IPS-18a (cell line): ENCODE measurements at regions not wholly inside any gene's neighbourhood (a gene's known extent, or its start where the extent isn't known, plus 50 kb on each side); places are given as distances from the start of the nearest gene placed in this dataset.
A peak's percentile ranks its signal among the peaks of the same experiment; 100 is the strongest.
"Not testable (repeated sequence)": the region's sequence is repeated elsewhere in the genome, so short reads cannot be mapped to it uniquely, and the experiment has no call there.

Source experiments
- H3K27ac ChIP-seq: one replicate; pipeline ENCODE4 v1.5.1; 2013; ENCODE audit warnings: low read length
- H3K27me3 ChIP-seq: one replicate; pipeline ENCODE4 v1.6.1; 2013; ENCODE audit warnings: mild to moderate bottlenecking, low read length; ENCODE audit not compliant: control insufficient read depth, insufficient read depth
- H3K36me3 ChIP-seq: one replicate; pipeline ENCODE4 v1.6.1; 2013; ENCODE audit warnings: low read depth, low read length; ENCODE audit not compliant: control insufficient read depth
- H3K4me1 ChIP-seq: one replicate; pipeline ENCODE4 v1.6.1; 2013; ENCODE audit warnings: low read depth, low read length; ENCODE audit not compliant: control insufficient read depth
- H3K4me3 ChIP-seq: one replicate; pipeline ENCODE4 v1.5.1; 2013; ENCODE audit warnings: low read length
- H3K9ac ChIP-seq: one replicate; pipeline ENCODE4 v1.6.1; 2013; ENCODE audit warnings: mild to moderate bottlenecking, low read length, moderate library complexity
- H3K9me3 ChIP-seq: one replicate; pipeline ENCODE4 v1.6.1; 2013; ENCODE audit warnings: low read depth, low read length; ENCODE audit not compliant: control insufficient read depth

DNA sequence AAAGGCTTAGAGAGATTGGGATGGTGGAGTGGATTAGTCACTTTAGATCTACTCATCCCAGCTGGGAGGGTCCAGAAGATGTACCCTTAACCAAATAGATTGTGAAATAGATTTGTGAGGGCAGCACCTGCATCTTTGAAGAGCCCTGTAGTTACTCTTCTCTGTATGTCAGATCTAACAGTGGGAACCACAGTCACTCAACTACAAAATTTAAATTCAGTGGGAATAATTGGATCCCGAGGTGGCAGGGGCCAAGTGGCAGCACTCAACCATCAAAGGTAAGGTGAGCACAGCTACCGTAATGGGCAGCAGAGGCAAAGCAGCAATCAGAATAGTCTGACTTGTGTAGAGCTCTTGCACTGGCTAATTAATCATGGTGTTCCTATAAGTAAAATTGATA, 99.5 kb upstream of the POU3F1 start:
- H3K27me3 ChIP-seq, H3K36me3 ChIP-seq, H3K9ac ChIP-seq, H3K27ac ChIP-seq, H3K4me1 ChIP-seq, H3K4me3 ChIP-seq, H3K9me3 ChIP-seq: not testable (repeated sequence)

GRCh38 chr1:38142606-38143005, 96.0 kb upstream of the POU3F1 start:
- Histone ChIP-seq H3K36me3 (no peaks in the 10 kb centered on the region), H3K27ac (no peak overlapping the region), H3K9ac (no peak overlapping the region), H3K9me3 (peaks cover 3% of the 10 kb centered on the region), H3K4me3 (no peak overlapping the region), H3K27me3 (peaks cover 9% of the 10 kb centered on the region), H3K4me1 (peaks cover 29% of the 10 kb centered on the region)

DNA sequence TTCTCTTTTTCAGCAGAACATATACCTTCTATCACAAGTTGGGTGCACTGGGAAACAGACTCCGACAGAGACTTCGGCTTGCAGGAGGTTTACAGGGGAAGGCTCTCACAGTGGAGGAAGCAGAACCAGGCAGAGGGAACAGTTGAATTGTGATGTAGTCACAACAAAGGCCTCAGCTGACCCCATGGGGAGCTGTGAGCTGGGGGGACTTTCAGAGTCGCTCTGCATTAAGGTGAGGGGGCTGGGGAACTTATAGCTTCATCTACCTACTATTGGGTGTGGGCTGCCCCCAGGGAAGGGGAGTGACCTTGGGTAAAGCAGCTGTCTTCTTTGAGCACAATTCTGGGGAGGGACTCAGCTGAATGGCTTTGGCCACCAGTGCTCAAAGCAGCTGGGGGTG, 94.9 kb upstream of the POU3F1 start:
- no peak overlapping the region for H3K9ac ChIP-seq
- H3K36me3 ChIP-seq, result no peaks in the 10 kb centered on the region
- H3K4me3 ChIP-seq, result peak overlapping the region; percentile 21
- H3K27me3 ChIP-seq, result peaks cover 18% of the 10 kb centered on the region
- peaks cover 29% of the 10 kb centered on the region for H3K4me1 ChIP-seq
- H3K9me3 ChIP-seq, result peaks cover 3% of the 10 kb centered on the region
- H3K27ac ChIP-seq, result no peak overlapping the region

- Histone ChIP-seq H3K9me3 (no peaks in the 10 kb centered on the region), H3K27ac (no peak overlapping the region), H3K9ac (no peak overlapping the region), H3K4me3 (no peak overlapping the region), H3K27me3 (peaks cover 27% of the 10 kb centered on the region), H3K36me3 (no peaks in the 10 kb centered on the region), H3K4me1 (peaks cover 38% of the 10 kb centered on the region)
Observed at GRCh38 chr1:38139738-38140487, 93.3 kb upstream of the POU3F1 start.

DNA sequence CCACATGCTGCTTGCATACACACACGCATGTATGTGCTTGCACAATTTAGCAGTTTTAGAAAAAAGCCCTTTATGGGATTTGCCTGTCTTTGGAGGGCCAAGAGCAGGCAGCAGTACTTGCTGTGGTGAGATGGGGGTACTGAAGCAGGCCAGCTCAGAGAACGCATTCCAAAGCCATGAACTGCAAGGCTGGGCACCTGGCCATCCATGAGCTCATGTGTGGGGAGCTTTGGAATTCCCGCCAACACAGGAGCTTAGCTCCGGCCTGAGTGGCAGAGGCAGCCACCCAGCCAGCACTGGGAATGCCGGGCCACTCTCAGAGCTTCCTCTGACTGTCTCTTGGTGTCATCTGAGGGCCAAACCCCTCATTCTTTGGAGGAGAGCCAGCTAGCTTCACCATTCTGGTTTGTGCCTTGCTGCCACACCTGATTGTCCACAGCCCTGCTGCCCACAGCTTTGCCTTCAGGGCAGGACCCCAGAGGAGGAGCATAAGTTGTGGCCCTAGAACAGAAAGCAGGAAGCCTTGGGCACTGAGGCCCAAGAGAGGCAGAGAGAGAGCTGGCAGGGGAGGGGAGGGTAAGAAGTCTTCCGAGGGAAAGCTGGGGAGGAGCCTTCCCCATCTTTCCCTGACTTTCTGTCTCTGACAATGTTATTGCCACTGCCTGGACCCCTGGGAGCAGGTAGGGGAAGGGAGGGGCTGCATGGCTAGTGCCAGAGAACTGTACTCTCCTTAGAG, 92.1 kb upstream of the POU3F1 start:
- H3K9ac ChIP-seq, result no peak overlapping the region
- peaks cover 38% of the 10 kb centered on the region for H3K4me1 ChIP-seq
- H3K9me3 ChIP-seq, result no peaks in the 10 kb centered on the region
- H3K4me3 ChIP-seq, result no peak overlapping the region
- H3K36me3 ChIP-seq, result no peaks in the 10 kb centered on the region
- H3K27me3 ChIP-seq, result peaks cover 27% of the 10 kb centered on the region
- no peak overlapping the region for H3K27ac ChIP-seq

DNA sequence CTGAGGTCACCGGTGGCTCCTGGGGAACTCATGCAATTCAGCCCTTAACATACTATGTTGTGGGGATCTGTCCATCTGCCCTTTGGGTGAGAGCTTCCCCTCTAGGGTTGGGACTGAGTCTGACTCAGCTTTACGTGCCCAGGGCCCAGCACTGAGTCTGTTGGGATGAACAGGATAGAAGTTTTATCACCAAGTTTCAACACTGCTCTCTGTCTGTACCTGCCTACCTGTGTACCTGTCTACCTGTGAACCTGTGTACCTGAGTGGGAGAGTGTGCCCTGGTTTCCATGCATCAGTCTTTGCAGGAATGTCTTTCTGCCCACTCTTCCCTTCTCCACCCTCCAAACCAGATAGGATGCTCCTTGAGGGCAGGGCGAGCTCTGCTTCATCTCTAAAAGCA, 90.6 kb upstream of the POU3F1 start:
- H3K36me3 ChIP-seq, result no peaks in the 10 kb centered on the region
- peaks cover 38% of the 10 kb centered on the region for H3K4me1 ChIP-seq
- no peak overlapping the region for H3K27ac ChIP-seq
- peaks cover 27% of the 10 kb centered on the region for H3K27me3 ChIP-seq
- no peaks in the 10 kb centered on the region for H3K9me3 ChIP-seq
- no peak overlapping the region for H3K4me3 ChIP-seq
- no peak overlapping the region for H3K9ac ChIP-seq

GRCh38 chr1:38135625-38136414, 89.2 kb upstream of the POU3F1 start:
- Histone ChIP-seq H3K4me3 (no peak overlapping the region), H3K9me3 (no peaks in the 10 kb centered on the region), H3K9ac (no peak overlapping the region), H3K27me3 (peaks cover 24% of the 10 kb centered on the region), H3K27ac (no peak overlapping the region), H3K36me3 (no peaks in the 10 kb centered on the region), H3K4me1 (peaks cover 28% of the 10 kb centered on the region)

DNA sequence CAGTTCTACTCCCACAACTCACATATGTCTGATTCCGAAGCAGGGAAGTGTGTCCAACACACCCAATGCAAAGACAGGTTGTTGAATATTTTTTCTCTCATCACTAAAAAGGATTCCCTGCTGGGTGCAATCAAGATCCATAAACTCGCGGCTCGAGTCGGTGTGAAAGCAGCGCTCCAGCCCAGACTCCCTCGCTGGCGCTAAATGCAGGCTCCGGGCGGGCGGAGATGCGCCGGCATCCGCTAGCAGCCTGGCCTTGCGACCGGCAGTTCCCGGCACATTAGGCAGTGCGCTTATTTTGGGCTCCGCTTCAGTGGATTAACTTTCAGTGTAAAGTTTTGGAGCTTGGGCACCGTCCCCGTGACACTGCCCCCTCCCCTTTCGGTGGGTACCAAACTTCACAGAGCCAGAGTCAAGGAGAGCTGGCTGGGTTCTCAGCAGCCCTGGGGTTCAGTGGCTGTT, 87.7 kb upstream of the POU3F1 start:
- Histone ChIP-seq H3K9ac (no peak overlapping the region), H3K27ac (no peak overlapping the region), H3K27me3 (peaks cover 18% of the 10 kb centered on the region), H3K36me3 (no peaks in the 10 kb centered on the region), H3K4me1 (peaks cover 14% of the 10 kb centered on the region), H3K4me3 (no peak overlapping the region), H3K9me3 (no peaks in the 10 kb centered on the region)

- Histone ChIP-seq H3K9ac (no peak overlapping the region), H3K27ac (no peak overlapping the region), H3K36me3 (no peaks in the 10 kb centered on the region), H3K4me1 (peaks cover 12% of the 10 kb centered on the region), H3K4me3 (no peak overlapping the region), H3K9me3 (no peaks in the 10 kb centered on the region), H3K27me3 (peaks cover 18% of the 10 kb centered on the region)
Observed at GRCh38 chr1:38133756-38134155, 87.2 kb upstream of the POU3F1 start.

GRCh38 chr1:38133304-38133703, 86.7 kb upstream of the POU3F1 start:
- H3K4me1 ChIP-seq, result peaks cover 12% of the 10 kb centered on the region
- H3K27ac ChIP-seq, result no peak overlapping the region
- no peaks in the 10 kb centered on the region for H3K9me3 ChIP-seq
- H3K27me3 ChIP-seq, result peaks cover 18% of the 10 kb centered on the region
- no peak overlapping the region for H3K4me3 ChIP-seq
- no peak overlapping the region for H3K9ac ChIP-seq
- no peaks in the 10 kb centered on the region for H3K36me3 ChIP-seq

DNA sequence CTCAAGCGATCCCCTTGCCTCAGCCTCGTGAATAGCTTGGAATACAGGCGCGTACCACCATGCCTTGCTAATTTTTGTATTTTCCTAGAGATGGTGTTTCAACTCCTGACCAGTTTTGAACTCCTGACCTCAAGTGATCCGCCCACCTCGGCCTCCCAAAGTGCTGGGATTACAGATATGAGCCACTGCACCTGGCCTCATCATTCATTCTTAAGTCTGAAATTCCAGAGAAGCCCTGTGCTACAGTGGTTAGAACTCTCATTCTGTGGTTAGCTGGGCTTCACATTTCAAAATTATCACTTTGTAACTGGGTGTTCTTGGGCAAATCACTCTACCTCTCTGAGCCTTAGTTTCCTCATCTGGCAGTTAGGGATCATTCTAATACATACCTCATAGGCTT, 86.1 kb upstream of the POU3F1 start:
- peaks cover 12% of the 10 kb centered on the region for H3K4me1 ChIP-seq

More for the DNA sequence above, 86.1 kb upstream of the POU3F1 start:
- H3K27ac ChIP-seq, result no peak overlapping the region
- no peaks in the 10 kb centered on the region for H3K9me3 ChIP-seq
- H3K9ac ChIP-seq, result no peak overlapping the region
- H3K4me3 ChIP-seq, result no peak overlapping the region
- no peaks in the 10 kb centered on the region for H3K36me3 ChIP-seq
- H3K27me3 ChIP-seq, result peaks cover 18% of the 10 kb centered on the region
